GM23338 (cell line): ENCODE measurements at regions not wholly inside any gene's neighbourhood (a gene's known extent, or its start where the extent isn't known, plus 50 kb on each side); places are given as distances from the start of the nearest gene placed in this dataset.

Source experiments
- EZH2 ChIP-seq: fragments of 200-600 bp; sonication (generic); IDR thresholded peaks from one replicate; pipeline ENCODE4 v1.8.0; 2017; ENCODE audit warnings: antibody characterized with exemption, mild to moderate bottlenecking, low read depth; ENCODE audit not compliant: unreplicated experiment
- EZH2phosphoT487 ChIP-seq: fragments of 200-600 bp; sonication (generic); IDR thresholded peaks from one replicate; pipeline ENCODE4 v1.8.1; 2018; ENCODE audit warnings: antibody characterized with exemption; ENCODE audit not compliant: unreplicated experiment
- REST ChIP-seq: IDR thresholded peaks from one replicate; pipeline ENCODE4 v1.6.1; 2018; ENCODE audit warnings: antibody characterized with exemption; ENCODE audit not compliant: unreplicated experiment
- STAT1 ChIP-seq: IDR thresholded peaks from one replicate; pipeline ENCODE4 v1.6.1; 2016; ENCODE audit warnings: antibody characterized with exemption; ENCODE audit not compliant: unreplicated experiment

GRCh38 chr13:79084802-79085424 lies 321.1 kb downstream of the RBM26 start:
- no peak for TF ChIP-seq EZH2phosphoT487
- no peak for TF ChIP-seq REST
- no peak for TF ChIP-seq EZH2
- no peak for TF ChIP-seq STAT1
